Femur (tissue), 1 donor: ENCODE measurements at regions not wholly inside any gene's neighbourhood (a gene's known extent, or its start where the extent isn't known, plus 50 kb on each side); places are given as distances from the start of the nearest gene placed in this dataset.
"Not testable (repeated sequence)": the region's sequence is repeated elsewhere in the genome, so short reads cannot be mapped to it uniquely, and the experiment has no call there.

Experiments
- DNase-seq: peaks from one replicate; pipeline ENCODE4 v3.0.0-alpha.2; 2017

GRCh38 chr1:214715126-214715525 is 112.1 kb downstream of the CENPF start:
- no peak for DNase-seq

GRCh38 chr1:214717351-214717750 is 114.4 kb downstream of the CENPF start:
- no peak for DNase-seq

- DNase-seq, result no peak
Observed at GRCh38 chr1:214718724-214719123, 115.7 kb downstream of the CENPF start.

- no peak for DNase-seq
Observed at GRCh38 chr1:214719207-214719606, 116.2 kb downstream of the CENPF start.

GRCh38 chr1:214720561-214720960 is 117.6 kb downstream of the CENPF start:
- DNase-seq, result no peak

GRCh38 chr1:214727274-214727673 is 124.3 kb downstream of the CENPF start:
- DNase-seq, result no peak

- DNase-seq, result no peak
Observed at GRCh38 chr1:214739621-214740238, 136.7 kb downstream of the CENPF start.

GRCh38 chr1:214740471-214740870 is 137.5 kb downstream of the CENPF start:
- no peak for DNase-seq

GRCh38 chr1:214747050-214747635 is 144.1 kb downstream of the CENPF start:
- no peak for DNase-seq

- no peak for DNase-seq
Observed at GRCh38 chr1:214753236-214753852, 150.3 kb downstream of the CENPF start.

GRCh38 chr1:214761030-214761429 is 158.0 kb downstream of the CENPF start:
- DNase-seq, result no peak

GRCh38 chr1:214762902-214763301 is 159.9 kb downstream of the CENPF start:
- DNase-seq, result no peak

GRCh38 chr1:214764502-214764901 is 161.5 kb downstream of the CENPF start:
- no peak for DNase-seq

- no peak for DNase-seq
Observed at GRCh38 chr1:214767221-214767620, 164.2 kb downstream of the CENPF start.

GRCh38 chr1:214769666-214770065 is 166.7 kb downstream of the CENPF start:
- not testable (repeated sequence) for DNase-seq

GRCh38 chr1:214777364-214777763 is 174.4 kb downstream of the CENPF start:
- no peak for DNase-seq

- no peak for DNase-seq
Observed at GRCh38 chr1:214791961-214792360, 189.0 kb downstream of the CENPF start.

GRCh38 chr1:214792527-214793186 is 189.7 kb downstream of the CENPF start:
- no peak for DNase-seq

- DNase-seq, result no peak
Observed at GRCh38 chr1:214793708-214794107, 190.7 kb downstream of the CENPF start.

GRCh38 chr1:214801191-214801590 is 198.2 kb downstream of the CENPF start:
- DNase-seq, result no peak

- DNase-seq, result no peak
Observed at GRCh38 chr1:214808845-214809460, 206.0 kb downstream of the CENPF start.

- no peak for DNase-seq
Observed at GRCh38 chr1:214816603-214817002, 213.6 kb downstream of the CENPF start.

GRCh38 chr1:214823311-214824117 is 220.5 kb downstream of the CENPF start:
- no peak for DNase-seq
